B cell (primary cell): ENCODE measurements at regions not wholly inside any gene's neighbourhood (a gene's known extent, or its start where the extent isn't known, plus 50 kb on each side); places are given as distances from the start of the nearest gene placed in this dataset.

Experiments
- ATAC-seq: fragments of 200-7000 bp; cut with Tn5 transposase; one replicate; pipeline ENCODE4 v1.10.0; 2021; ENCODE audit warnings: low read depth, mild to moderate bottlenecking, moderate number of reproducible peaks, moderate library complexity
- CTCF ChIA-PET: fragments of 350-600 bp; sonication (Branson Sonifier 250); formaldehyde crosslinking; loops from one replicate; lab custom pipeline; 2021; ENCODE audit warnings: antibody characterized with exemption, inconsistent platforms; lab: Charles Lee
- POLR2A ChIA-PET: fragments of 350-600 bp; sonication (Branson Sonifier 250); formaldehyde crosslinking; loops from one replicate; lab custom pipeline; 2021; ENCODE audit warnings: antibody characterized with exemption; lab: Charles Lee
- DNase-seq: peaks from one replicate; pipeline ENCODE4 v3.0.0; 2013
- H2AFZ ChIP-seq: 2 replicates; pipeline ENCODE4 v1.6.1; 2012; ENCODE audit warnings: mild to moderate bottlenecking, low read depth, low read length; ENCODE audit not compliant: insufficient read depth, poor library complexity, severe bottlenecking
- H3K27ac ChIP-seq, 2 donors: 1 replicate in 1 of 2; 2 replicates in 1 of 2; pipeline ENCODE4 v1.5.1; 2012 to 2013; ENCODE audit warnings: low read length in 2 of 2, mild to moderate bottlenecking in 2 of 2, moderate library complexity in 1 of 2
- H3K27me3 ChIP-seq, 4 experiments: fragments of 200-600 bp in 1 of 4; sonication (generic) in 1 of 4; replicated peaks in 1 of 4; 1 replicate in 2 of 4; 2 replicates in 2 of 4; pipeline versions ENCODE4 v1.6.1 to v1.7.0; 2013 to 2016; ENCODE audit warnings: low read length in 3 of 4, mild to moderate bottlenecking in 2 of 4, mixed read lengths in 1 of 4, moderate library complexity in 1 of 4; ENCODE audit not compliant: insufficient read depth in 4 of 4, control insufficient read depth in 3 of 4; ENCODE audit errors: control extremely low read depth in 1 of 4
- H3K36me3 ChIP-seq, 2 experiments: replicated peaks in 1 of 2; 1 replicate in 1 of 2; 2 replicates in 1 of 2; pipeline versions ENCODE4 v1.6.1 to v1.7.1; 2013; ENCODE audit warnings: low read length in 1 of 2; ENCODE audit not compliant: insufficient read depth in 2 of 2, control insufficient read depth in 1 of 2; ENCODE audit errors: control extremely low read depth in 1 of 2, extremely low read depth in 1 of 2
- H3K4me1 ChIP-seq, 2 donors: fragments of 200-600 bp in 1 of 2; sonication (generic) in 1 of 2; 1 replicate in 1 of 2; 2 replicates in 1 of 2; pipeline versions ENCODE4 v1.5.1 to v1.6.1; 2013 to 2017; ENCODE audit warnings: low read length in 2 of 2; ENCODE audit not compliant: control insufficient read depth in 2 of 2, insufficient read depth in 2 of 2
- H3K4me2 ChIP-seq: replicated peaks from 2 replicates; pipeline ENCODE3; 2012; ENCODE audit warnings: mild to moderate bottlenecking, low read depth, low read length; ENCODE audit not compliant: poor library complexity, severe bottlenecking
- H3K4me3 ChIP-seq, 5 experiments: fragments of 200-600 bp in 1 of 5; sonication (generic) in 1 of 5; 1 replicate in 3 of 5; 2 replicates in 2 of 5; pipeline versions ENCODE4 v1.5.1 to v1.7.0; 2011 to 2016; ENCODE audit warnings: low read length in 4 of 5, mild to moderate bottlenecking in 4 of 5, low read depth in 2 of 5, control low read depth in 1 of 5, moderate library complexity in 1 of 5; ENCODE audit not compliant: insufficient read depth in 1 of 5; ENCODE audit errors: control extremely low read depth in 1 of 5, extremely low read depth in 1 of 5
- H3K79me2 ChIP-seq: fragments of 200-600 bp; sonication (generic); one replicate; pipeline ENCODE4 v1.6.0; 2016; ENCODE audit warnings: low read length; ENCODE audit not compliant: control insufficient read depth, insufficient read depth
- H3K9ac ChIP-seq: fragments of 200-600 bp; sonication (generic); 2 replicates; pipeline ENCODE4 v1.6.1; 2017; ENCODE audit warnings: mild to moderate bottlenecking, low read length, moderate library complexity
- H3K9me3 ChIP-seq, 3 donors: one replicate each; pipeline versions ENCODE4 v1.6.1 to v1.7.1; 2013; ENCODE audit warnings: low read length in 2 of 3; ENCODE audit not compliant: control insufficient read depth in 2 of 3, insufficient read depth in 1 of 3; ENCODE audit errors: control extremely low read depth in 1 of 3
- H4K20me1 ChIP-seq: 2 replicates; pipeline ENCODE4 v1.6.0; 2012; ENCODE audit warnings: mild to moderate bottlenecking, low read length; ENCODE audit not compliant: insufficient read depth, control insufficient read depth, poor library complexity, severe bottlenecking
- H3K27ac Mint-ChIP-seq: one replicate; pipeline ENCODE4 v1.8.0; 2021; ENCODE audit warnings: mixed read lengths
- H3K27me3 Mint-ChIP-seq: one replicate; pipeline ENCODE4 v1.8.0; 2021; ENCODE audit warnings: mixed read lengths
- H3K4me1 Mint-ChIP-seq: one replicate; pipeline ENCODE4 v1.8.0; 2021; ENCODE audit warnings: mixed read lengths
- H3K4me3 Mint-ChIP-seq: one replicate; pipeline ENCODE4 v1.8.0; 2021; ENCODE audit warnings: mixed read lengths
- H3K9me3 Mint-ChIP-seq: one replicate; pipeline ENCODE4 v1.8.0; 2022; ENCODE audit warnings: mixed read lengths; ENCODE audit not compliant: insufficient read depth
- CTCF ChIP-seq: fragments of 200-600 bp; IDR thresholded peaks from one replicate; pipeline ENCODE4 v1.8.0; 2022; ENCODE audit warnings: antibody characterized with exemption, mild to moderate bottlenecking
- EZH2 ChIP-seq: IDR thresholded peaks from 2 replicates; pipeline ENCODE4 v1.6.1; 2012; ENCODE audit warnings: borderline replicate concordance, low read depth, mild to moderate bottlenecking, moderate library complexity, low read length; ENCODE audit not compliant: insufficient read depth, poor library complexity, severe bottlenecking
- WGBS: methylation state at CpG from one replicate; pipeline ENCODE4 v1.1.5; 2013; ENCODE audit warnings: missing lambda C conversion rate; ENCODE audit not compliant: insufficient coverage; 5-methylcytosine and 5-hydroxymethylcytosine counted together
- intact Hi-C: fragments of 100-400 bp; cut with micrococcal nuclease; formaldehyde crosslinking; loops from one replicate; pipeline ENCODE4 v1.10.0; 2022

GRCh38 chr15:96125721-96126415, 204.6 kb upstream of the NR2F2 start:
- DNase-seq (no peak), ATAC-seq (no peak)
- H3K9me3 Mint-ChIP-seq: no peaks in the 10 kb centered on the region
- Histone ChIP-seq H3K27ac (no peak overlapping the region), H3K4me3 (no peak overlapping the region), H3K9me3 (peaks cover 0 to 10% (median 0%) of the 10 kb centered on the region in 3 donors), H3K4me2 (no peak overlapping the region), H3K27me3 (no peaks in the 10 kb centered on the region), H3K9ac (no peak overlapping the region), H3K79me2 (no peaks in the 10 kb centered on the region), H3K36me3 (no peaks in the 10 kb centered on the region), H2AFZ (no peak overlapping the region), H3K4me1 (no peaks in the 10 kb centered on the region), H4K20me1 (no peaks in the 10 kb centered on the region)
- WGBS: no CpG with 5 or more reads among the region's 5 CpGs
- intact Hi-C loops: no loop called here
- no peak overlapping the region for H3K27ac Mint-ChIP-seq
- H3K4me3 Mint-ChIP-seq: no peak overlapping the region
- POLR2A ChIA-PET: no interaction called here
- CTCF ChIA-PET: no interaction called here
- H3K4me1 Mint-ChIP-seq: no peaks in the 10 kb centered on the region
- no peaks in the 10 kb centered on the region for H3K27me3 Mint-ChIP-seq
- TF ChIP-seq EZH2 (no peak), CTCF (no peak)

- ATAC-seq (no peak), DNase-seq (no peak)
- Histone ChIP-seq H3K4me3 (no peak overlapping the region), H3K27ac (no peak overlapping the region), H3K36me3 (no peaks in the 10 kb centered on the region), H3K79me2 (no peaks in the 10 kb centered on the region), H3K9me3 (peaks cover 0 to 10% (median 0%) of the 10 kb centered on the region in 3 donors), H4K20me1 (no peaks in the 10 kb centered on the region), H3K27me3 (no peaks in the 10 kb centered on the region), H3K4me1 (no peaks in the 10 kb centered on the region), H3K9ac (no peak overlapping the region), H2AFZ (no peak overlapping the region), H3K4me2 (no peak overlapping the region)
- 91% methylated on average over 5 of the region's 5 CpGs for WGBS
- ChIA-PET POLR2A (no interaction called here), CTCF (no interaction called here)
- Mint-ChIP-seq H3K4me1 (no peaks in the 10 kb centered on the region), H3K9me3 (no peaks in the 10 kb centered on the region), H3K4me3 (no peak overlapping the region), H3K27ac (no peak overlapping the region), H3K27me3 (no peaks in the 10 kb centered on the region)
- intact Hi-C loops: no loop called here
- TF ChIP-seq CTCF: no peak
- no peak for TF ChIP-seq EZH2
These were observed 203.6 kb upstream of the NR2F2 start for GRCh38 chr15:96126859-96127258.
